ENCODE measurements at regions not wholly inside any gene's neighbourhood (a gene's known extent, or its start where the extent isn't known, plus 50 kb on each side); places are given as distances from the start of the nearest gene placed in this dataset.

DNA sequence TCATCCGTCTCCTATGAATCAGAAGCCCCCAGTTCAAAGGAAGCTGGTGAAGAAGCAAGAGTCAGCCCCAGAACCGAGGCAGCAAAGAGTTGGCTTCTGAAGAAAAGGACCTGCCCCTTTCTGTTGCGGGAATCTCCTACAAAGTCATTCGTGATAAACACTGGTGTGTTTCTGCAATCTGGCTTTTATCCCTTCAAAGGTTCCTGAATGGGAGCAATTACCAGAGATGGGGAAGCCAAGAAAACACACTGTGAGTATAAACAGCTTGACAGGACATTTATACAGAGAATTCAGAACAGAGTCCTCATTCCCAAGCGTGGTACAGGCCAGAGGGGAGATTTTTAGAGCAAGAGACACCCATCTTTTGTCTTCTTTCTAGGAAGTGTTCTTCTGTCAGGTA lies 226.8 kb upstream of the LNX1 start:
- 45% methylated on average over 5 of the region's 5 CpGs for WGBS (ENCODE audit: low lambda C conversion rate, missing lambda C conversion rate)
- DNase-seq (ENCODE audit: low spot score) = peak; percentile 22

GRCh38 chr4:53816561-53816960 lies 225.3 kb upstream of the LNX1 start:
- H4K20me1 ChIP-seq (ENCODE audit: insufficient read depth, poor library complexity, severe bottlenecking) = no peaks in the 10 kb centered on the region
- H3K9me2 ChIP-seq (replicated peaks; ENCODE audit: insufficient read depth) = no peaks in the 10 kb centered on the region
- H3K4me3 ChIP-seq = no peak overlapping the region
- H3K27ac ChIP-seq = no peak overlapping the region
- no peak for DNase-seq (ENCODE audit: low spot score)
- H3K4me1 ChIP-seq (ENCODE audit: insufficient read depth) = peaks cover 3% of the 10 kb centered on the region
- no peaks in the 10 kb centered on the region for H3K9me3 ChIP-seq (ENCODE audit: low read depth)
- H2AFZ ChIP-seq = no peak overlapping the region
- WGBS (ENCODE audit: low lambda C conversion rate, missing lambda C conversion rate) = 77% methylated on average over 10 of the region's 10 CpGs
- H3K79me2 ChIP-seq = no peaks in the 10 kb centered on the region
- TF ChIP-seq EZH2phosphoT487 (IDR thresholded peaks at IDR 0.05; ENCODE audit: low read depth, severe bottlenecking, unreplicated experiment) = no peak
- TF ChIP-seq EZH2 (IDR thresholded peaks at IDR 0.05; ENCODE audit: borderline replicate concordance) = no peak
- no peak for TF ChIP-seq CTCF (IDR thresholded peaks at IDR 0.05; ENCODE audit: poor library complexity)
- H3K36me3 ChIP-seq (replicated peaks; ENCODE audit: insufficient read depth, low read depth) = no peaks in the 10 kb centered on the region
- H3K4me2 ChIP-seq = no peak overlapping the region
- no peaks in the 10 kb centered on the region for H3K27me3 ChIP-seq

More for the DNA sequence above, 226.8 kb upstream of the LNX1 start:
- peaks cover 6% of the 10 kb centered on the region for H3K4me1 ChIP-seq (ENCODE audit: insufficient read depth)
- no peak overlapping the region for H3K4me2 ChIP-seq
- H4K20me1 ChIP-seq (ENCODE audit: insufficient read depth, poor library complexity, severe bottlenecking) = no peaks in the 10 kb centered on the region
- H3K79me2 ChIP-seq = no peaks in the 10 kb centered on the region
- no peaks in the 10 kb centered on the region for H3K9me2 ChIP-seq (replicated peaks; ENCODE audit: insufficient read depth)
- H3K27ac ChIP-seq = no peak overlapping the region
- H3K27me3 ChIP-seq = no peaks in the 10 kb centered on the region
- no peaks in the 10 kb centered on the region for H3K36me3 ChIP-seq (replicated peaks; ENCODE audit: insufficient read depth, low read depth)
- no peak overlapping the region for H2AFZ ChIP-seq
- no peak overlapping the region for H3K4me3 ChIP-seq
- H3K9me3 ChIP-seq (ENCODE audit: low read depth) = no peaks in the 10 kb centered on the region
- TF ChIP-seq EZH2phosphoT487 (IDR thresholded peaks at IDR 0.05; ENCODE audit: low read depth, severe bottlenecking, unreplicated experiment) = no peak
- no peak for TF ChIP-seq CTCF (IDR thresholded peaks at IDR 0.05; ENCODE audit: poor library complexity)
- no peak for TF ChIP-seq EZH2 (IDR thresholded peaks at IDR 0.05; ENCODE audit: borderline replicate concordance)

- Histone ChIP-seq H4K20me1 (ENCODE audit: insufficient read depth, poor library complexity, severe bottlenecking) (no peaks in the 10 kb centered on the region), H2AFZ (no peak overlapping the region), H3K9me2 (replicated peaks; ENCODE audit: insufficient read depth) (no peaks in the 10 kb centered on the region), H3K27me3 (no peaks in the 10 kb centered on the region), H3K9me3 (ENCODE audit: low read depth) (no peaks in the 10 kb centered on the region), H3K79me2 (no peaks in the 10 kb centered on the region), H3K4me2 (no peak overlapping the region), H3K36me3 (replicated peaks; ENCODE audit: insufficient read depth, low read depth) (no peaks in the 10 kb centered on the region), H3K4me1 (ENCODE audit: insufficient read depth) (no peaks in the 10 kb centered on the region), H3K4me3 (no peak overlapping the region), H3K27ac (no peak overlapping the region)
- no peak for DNase-seq (ENCODE audit: low spot score)
- TF ChIP-seq EZH2 (IDR thresholded peaks at IDR 0.05; ENCODE audit: borderline replicate concordance) = no peak
- TF ChIP-seq EZH2phosphoT487 (IDR thresholded peaks at IDR 0.05; ENCODE audit: low read depth, severe bottlenecking, unreplicated experiment) = no peak
- TF ChIP-seq CTCF (IDR thresholded peaks at IDR 0.05; ENCODE audit: poor library complexity) = no peak
- 72% methylated on average over 3 of the region's 3 CpGs for WGBS (ENCODE audit: low lambda C conversion rate, missing lambda C conversion rate)
Observed at GRCh38 chr4:53815281-53815680, 224.0 kb upstream of the LNX1 start.

- Histone ChIP-seq H2AFZ (no peak overlapping the region), H3K4me3 (no peak overlapping the region), H3K9me3 (ENCODE audit: low read depth) (no peaks in the 10 kb centered on the region), H4K20me1 (ENCODE audit: insufficient read depth, poor library complexity, severe bottlenecking) (no peaks in the 10 kb centered on the region), H3K4me2 (no peak overlapping the region), H3K36me3 (replicated peaks; ENCODE audit: insufficient read depth, low read depth) (no peaks in the 10 kb centered on the region), H3K4me1 (ENCODE audit: insufficient read depth) (no peaks in the 10 kb centered on the region), H3K79me2 (no peaks in the 10 kb centered on the region), H3K27me3 (no peaks in the 10 kb centered on the region), H3K27ac (no peak overlapping the region), H3K9me2 (replicated peaks; ENCODE audit: insufficient read depth) (no peaks in the 10 kb centered on the region)
- no peak for DNase-seq (ENCODE audit: low spot score)
- 77% methylated on average over 4 of the region's 4 CpGs for WGBS (ENCODE audit: low lambda C conversion rate, missing lambda C conversion rate)
- TF ChIP-seq CTCF (IDR thresholded peaks at IDR 0.05; ENCODE audit: poor library complexity) (no peak), EZH2 (IDR thresholded peaks at IDR 0.05; ENCODE audit: borderline replicate concordance) (no peak), EZH2phosphoT487 (IDR thresholded peaks at IDR 0.05; ENCODE audit: low read depth, severe bottlenecking, unreplicated experiment) (no peak)
Observed at GRCh38 chr4:53813998-53814397, 222.7 kb upstream of the LNX1 start.

All from hepatocyte (in vitro differentiated cells).